ENCODE measurements at regions not wholly inside any gene's neighbourhood (a gene's known extent, or its start where the extent isn't known, plus 50 kb on each side); places are given as distances from the start of the nearest gene placed in this dataset.

GRCh38 chr13:88153353-88153752 is 482.2 kb downstream of the SLITRK5 start:
- H3K9me1 ChIP-seq (ENCODE audit: control insufficient read depth, insufficient read depth, low read length), result no peaks in the 10 kb centered on the region
- in situ Hi-C loops (cut with MboI) (no loop called here), intact Hi-C loops (cut with micrococcal nuclease) (no loop called here)
- H3K4me3 ChIP-seq, result no peak overlapping the region
- H4K20me1 ChIP-seq (replicated peaks; ENCODE audit: control insufficient read depth, insufficient read depth, low read length), result no peaks in the 10 kb centered on the region
- 9% methylated on average over 8 of the region's 8 CpGs for WGBS (ENCODE audit: insufficient coverage, low coverage, missing lambda C conversion rate)
- H3K4me2 ChIP-seq (ENCODE audit: insufficient read depth, low read length), result no peak overlapping the region
- no peaks in the 10 kb centered on the region for H3K9me3 ChIP-seq (replicated peaks; ENCODE audit: control insufficient read depth, insufficient read depth, low read depth, low read length)
- no peak overlapping the region for H2AFZ ChIP-seq (ENCODE audit: low read depth, low read length)
- no peaks in the 10 kb centered on the region for H3K4me1 ChIP-seq (replicated peaks in 1 of 2; ENCODE audit: control insufficient read depth in 2 of 2, insufficient read depth in 2 of 2, low read length in 2 of 2)
- FAIRE-seq (no peak), DNase-seq (ENCODE audit: extremely low read depth in 1 of 4, low spot score in 3 of 4) (no peak), ATAC-seq (no peak)
- TF ChIP-seq ZNF780A (CRISPR knock-in tag; IDR thresholded peaks at IDR 0.05) (no peak), RAD51 (IDR thresholded peaks at IDR 0.05; ENCODE audit: borderline replicate concordance, low read depth) (no peak), MBD1 (CRISPR knock-in tag; IDR thresholded peaks at IDR 0.05) (no peak), NCOR1 (IDR thresholded peaks at IDR 0.05) (no peak), KLF6 (CRISPR knock-in tag; IDR thresholded peaks at IDR 0.05; ENCODE audit: borderline replicate concordance) (no peak), BRD4 (IDR thresholded peaks at IDR 0.05) (no peak)
- H3K36me3 ChIP-seq (ENCODE audit: control insufficient read depth, insufficient read depth, low read length), result no peaks in the 10 kb centered on the region
- ChIA-PET POLR2A (no interaction called here), CTCF (ENCODE audit: low intra/inter-chr PET ratio) (no interaction called here)
- no peaks in the 10 kb centered on the region for H3K27me3 ChIP-seq (ENCODE audit: control insufficient read depth in 2 of 2, insufficient read depth in 2 of 2, low read length in 2 of 2)
- no TSS peak for BruUV-seq (replicated peaks)
- no peaks in the 10 kb centered on the region for H3K79me2 ChIP-seq (ENCODE audit: control insufficient read depth, insufficient read depth, low read length)
- no peak overlapping the region for H3K9ac ChIP-seq (ENCODE audit: insufficient read depth in 1 of 2, low read depth in 2 of 2, low read length in 2 of 2)
- no peak overlapping the region for H3K27ac ChIP-seq (ENCODE audit: extremely low read depth, low read depth, low read length)

- intact Hi-C loops (cut with micrococcal nuclease) (no loop called here), in situ Hi-C loops (cut with MboI) (no loop called here)
- Histone ChIP-seq H3K4me3 (no peak overlapping the region), H3K36me3 (ENCODE audit: control insufficient read depth, insufficient read depth, low read length) (no peaks in the 10 kb centered on the region), H3K27ac (ENCODE audit: extremely low read depth, low read depth, low read length) (no peak overlapping the region), H3K9me1 (ENCODE audit: control insufficient read depth, insufficient read depth, low read length) (no peaks in the 10 kb centered on the region), H3K27me3 (ENCODE audit: control insufficient read depth in 2 of 2, insufficient read depth in 2 of 2, low read length in 2 of 2) (no peaks in the 10 kb centered on the region), H3K9me3 (replicated peaks; ENCODE audit: control insufficient read depth, insufficient read depth, low read depth, low read length) (no peaks in the 10 kb centered on the region), H4K20me1 (replicated peaks; ENCODE audit: control insufficient read depth, insufficient read depth, low read length) (no peaks in the 10 kb centered on the region), H3K79me2 (ENCODE audit: control insufficient read depth, insufficient read depth, low read length) (no peaks in the 10 kb centered on the region), H3K9ac (ENCODE audit: insufficient read depth in 1 of 2, low read depth in 2 of 2, low read length in 2 of 2) (no peak overlapping the region), H3K4me1 (replicated peaks in 1 of 2; ENCODE audit: control insufficient read depth in 2 of 2, insufficient read depth in 2 of 2, low read length in 2 of 2) (no peaks in the 10 kb centered on the region), H2AFZ (ENCODE audit: low read depth, low read length) (no peak overlapping the region), H3K4me2 (ENCODE audit: insufficient read depth, low read length) (no peak overlapping the region)
- POLR2A ChIA-PET, result no interaction called here
- CTCF ChIA-PET (ENCODE audit: low intra/inter-chr PET ratio), result no interaction called here
- WGBS (ENCODE audit: insufficient coverage, low coverage, missing lambda C conversion rate), result 3% methylated on average over 2 of the region's 2 CpGs
- no peak for FAIRE-seq
- ATAC-seq, result no peak
- no peak for DNase-seq (ENCODE audit: extremely low read depth in 1 of 4, low spot score in 3 of 4)
- no TSS peak for BruUV-seq (replicated peaks)
- no peak for TF ChIP-seq ELF4 (CRISPR knock-in tag; IDR thresholded peaks at IDR 0.05)
- TF ChIP-seq E2F4 (CRISPR knock-in tag; IDR thresholded peaks at IDR 0.05; ENCODE audit: low read depth), result no peak
- TF ChIP-seq MTA2 (IDR thresholded peaks at IDR 0.05; ENCODE audit: low read depth), result no peak
- no peak for TF ChIP-seq PRDM10 (IDR thresholded peaks at IDR 0.05; ENCODE audit: partially characterized antibody)
- TF ChIP-seq CHCHD3 (CRISPR knock-in tag; IDR thresholded peaks at IDR 0.05), result no peak
- TF ChIP-seq ZNF165 (CRISPR knock-in tag; IDR thresholded peaks at IDR 0.05; ENCODE audit: borderline replicate concordance), result no peak
- no peak for TF ChIP-seq SMARCA5 (IDR thresholded peaks at IDR 0.05)
Measured at GRCh38 chr13:88154001-88154400, 482.8 kb downstream of the SLITRK5 start.

Data from K562 (cell line).